Endothelial cell of umbilical vein (primary cell): ENCODE measurements at regions not wholly inside any gene's neighbourhood (a gene's known extent, or its start where the extent isn't known, plus 50 kb on each side); places are given as distances from the start of the nearest gene placed in this dataset.

Source experiments
- BruUV-seq: library from RNA; stranded (reverse); fragments of 400-500 nt; replicated peaks from 2 replicates; lab custom pipeline; 2021; lab: Mats Ljungman, UMichigan
- CTCF ChIA-PET: fragments of 300-600, 350-600 bp; sonication (Branson Sonifier 250); formaldehyde crosslinking; loops from one replicate; lab custom pipeline; 2021; ENCODE audit warnings: antibody characterized with exemption, inconsistent platforms; lab: Charles Lee
- POLR2A ChIA-PET: fragments of 300-600, 350-600 bp; sonication (Branson Sonifier 250); formaldehyde crosslinking; loops from one replicate; lab custom pipeline; 2021; ENCODE audit warnings: antibody characterized with exemption, inconsistent platforms; lab: Charles Lee
- DNase-seq: peaks from one replicate; pipeline ENCODE4 v3.0.0-alpha.2; 2011; ENCODE audit warnings: low read depth, low spot score
- FAIRE-seq: peaks from 2 replicates; lab custom pipeline; 2011; peaks lifted over from hg19 to GRCh38; lab: Jason Lieb, UNC
- H2AFZ ChIP-seq: 2 replicates; pipeline ENCODE4 v1.6.0; 2012; ENCODE audit warnings: low read depth, low read length, control low read depth, inconsistent platforms
- H3K27ac ChIP-seq: 2 replicates; pipeline ENCODE4 v1.5.1; 2011; ENCODE audit warnings: low read depth, mild to moderate bottlenecking, control low read depth, low read length, moderate library complexity; ENCODE audit not compliant: insufficient read depth
- H3K27me3 ChIP-seq, 2 experiments: 2 replicates each; pipeline versions ENCODE4 v1.6.0 to v1.6.1; 2011; ENCODE audit warnings: low read length in 2 of 2, mixed read lengths in 1 of 2; ENCODE audit not compliant: control insufficient read depth in 2 of 2, insufficient read depth in 2 of 2
- H3K36me3 ChIP-seq, 2 experiments: 2 replicates in 1 of 2; 3 replicates in 1 of 2; pipeline ENCODE4 v1.5.1; 2011; ENCODE audit warnings: low read length in 2 of 2, mild to moderate bottlenecking in 1 of 2, moderate library complexity in 1 of 2; ENCODE audit not compliant: control insufficient read depth in 2 of 2, insufficient read depth in 2 of 2; ENCODE audit errors: extremely low read depth in 1 of 2
- H3K4me1 ChIP-seq: 3 replicates; pipeline ENCODE4 v1.5.1; 2011; ENCODE audit warnings: mild to moderate bottlenecking, low read length; ENCODE audit not compliant: control insufficient read depth, insufficient read depth; ENCODE audit errors: extremely low read depth
- H3K4me2 ChIP-seq: 2 replicates; pipeline ENCODE4 v1.6.1; 2011; ENCODE audit warnings: low read length, control low read depth, mixed read lengths; ENCODE audit not compliant: insufficient read depth
- H3K4me3 ChIP-seq, 3 experiments: fragments of 200-600 bp in 1 of 3; sonication (generic), shearing (Covaris generic) in 1 of 3; replicated peaks in 1 of 3; 2 replicates each; pipeline ENCODE4 v1.5.1; 2011 to 2016; ENCODE audit warnings: control low read depth in 3 of 3, low read length in 3 of 3, mild to moderate bottlenecking in 2 of 3, inconsistent platforms in 1 of 3, low read depth in 1 of 3, moderate library complexity in 1 of 3; ENCODE audit not compliant: insufficient read depth in 1 of 3
- H3K79me2 ChIP-seq: 2 replicates; pipeline ENCODE4 v1.6.0; 2012; ENCODE audit warnings: low read length, inconsistent platforms; ENCODE audit not compliant: control insufficient read depth, insufficient read depth
- H3K9ac ChIP-seq: replicated peaks from 2 replicates; pipeline ENCODE3; 2011; ENCODE audit warnings: low read length, control low read depth; ENCODE audit not compliant: insufficient read depth; ENCODE audit errors: extremely low read depth
- H3K9me1 ChIP-seq: replicated peaks from 3 replicates; pipeline ENCODE4 v1.6.0; 2011; ENCODE audit warnings: mild to moderate bottlenecking, low read length; ENCODE audit not compliant: control insufficient read depth, insufficient read depth; ENCODE audit errors: extremely low read depth
- H3K9me3 ChIP-seq: replicated peaks from 2 replicates; pipeline ENCODE4 v1.5.1; 2012; ENCODE audit warnings: low read length, inconsistent platforms; ENCODE audit not compliant: control insufficient read depth, insufficient read depth
- H4K20me1 ChIP-seq: replicated peaks from 2 replicates; pipeline ENCODE3; 2011; ENCODE audit warnings: mild to moderate bottlenecking, low read length; ENCODE audit not compliant: control insufficient read depth, insufficient read depth; ENCODE audit errors: extremely low read depth
- CTCF ChIP-seq, 2 donors: IDR thresholded peaks; 1 replicate in 1 of 2; 2 replicates in 1 of 2; pipeline ENCODE4 v1.5.1; 2011; ENCODE audit warnings: low read length in 2 of 2, mild to moderate bottlenecking in 2 of 2, moderate library complexity in 2 of 2, control low read depth in 1 of 2, inconsistent platforms in 1 of 2, low read depth in 1 of 2; ENCODE audit not compliant: insufficient read depth in 1 of 2; ENCODE audit errors: extremely low read depth in 1 of 2
- FOS ChIP-seq: IDR thresholded peaks from 2 replicates; pipeline ENCODE4 v1.6.1; 2011; ENCODE audit warnings: mild to moderate bottlenecking, low read length, moderate library complexity, borderline replicate concordance; ENCODE audit not compliant: insufficient read depth
- GATA2 ChIP-seq: IDR thresholded peaks from 2 replicates; pipeline ENCODE4 v1.7.0; 2011; ENCODE audit warnings: low read depth, mild to moderate bottlenecking, moderate library complexity, mixed read lengths, low read length; ENCODE audit not compliant: insufficient read length, insufficient read depth
- JUN ChIP-seq: IDR thresholded peaks from 2 replicates; pipeline ENCODE4 v1.6.1; 2011; ENCODE audit warnings: borderline replicate concordance, low read depth; ENCODE audit not compliant: insufficient read length, insufficient read depth
- MYC ChIP-seq: IDR thresholded peaks from one replicate; pipeline ENCODE4 v1.6.1; 2011; ENCODE audit warnings: mild to moderate bottlenecking, low read depth, low read length
- POLR2A ChIP-seq: IDR thresholded peaks from 2 replicates; pipeline ENCODE4 v1.6.1; 2012; ENCODE audit warnings: low read depth, mild to moderate bottlenecking, control low read depth, low read length
- POLR2AphosphoS5 ChIP-seq: IDR thresholded peaks from 2 replicates; pipeline ENCODE4 v1.6.1; 2012; ENCODE audit warnings: low read depth, mild to moderate bottlenecking, control low read depth, low read length, moderate library complexity; ENCODE audit not compliant: insufficient read depth
- dilution Hi-C: fragments of 300-500 bp; cut with MboI; formaldehyde crosslinking; loops from one replicate; pipeline ENCODE4 v1.15.0; 2019; ENCODE audit warnings: low sequenced_read_pairs; ENCODE audit not compliant: extremely low pct_ligation_motif_present
- intact Hi-C: fragments of 100-400 bp; cut with micrococcal nuclease; formaldehyde crosslinking; loops from one replicate; pipeline ENCODE4 v1.10.0; 2022

DNA sequence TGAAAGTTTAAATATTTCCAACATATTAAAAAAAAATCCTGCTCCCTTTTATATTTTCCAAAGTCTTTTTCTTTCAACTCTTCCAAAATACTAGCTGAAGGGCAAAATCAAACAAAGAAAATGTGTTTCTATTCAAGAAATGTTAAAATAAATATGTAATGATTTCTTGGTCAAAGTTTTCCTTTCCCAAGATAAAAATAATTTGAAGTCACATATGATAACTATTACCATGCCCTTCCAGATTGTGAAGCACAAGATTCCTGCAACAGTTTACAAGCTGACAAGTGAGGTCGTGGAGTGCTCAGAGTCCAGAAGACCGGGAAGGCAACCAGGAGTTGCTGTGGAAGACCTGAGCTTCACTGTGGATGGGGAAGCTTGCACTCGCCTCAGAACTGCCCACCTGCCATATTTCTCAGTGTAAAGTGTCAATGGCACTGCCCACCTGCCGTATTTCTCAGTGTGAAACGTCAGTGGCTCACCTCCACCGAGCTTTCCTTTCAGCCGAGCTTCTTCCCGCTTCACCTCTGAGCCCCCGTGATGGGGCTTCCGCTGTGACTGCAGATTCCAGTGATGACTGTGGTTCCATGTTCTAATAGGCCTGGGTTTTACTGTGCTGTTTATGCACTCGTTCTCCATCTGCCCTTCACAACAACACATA is 160.5 kb downstream of the THBS2 start:
- Histone ChIP-seq H3K4me2 (no peak overlapping the region), H3K27me3 (no peaks in the 10 kb centered on the region), H3K36me3 (no peaks in the 10 kb centered on the region), H3K9ac (no peak overlapping the region), H3K27ac (no peak overlapping the region), H3K9me3 (peaks cover 2% of the 10 kb centered on the region), H3K4me1 (no peaks in the 10 kb centered on the region), H2AFZ (no peak overlapping the region), H4K20me1 (no peaks in the 10 kb centered on the region), H3K79me2 (no peaks in the 10 kb centered on the region), H3K4me3 (no peak overlapping the region), H3K9me1 (no peaks in the 10 kb centered on the region)
- BruUV-seq: no TSS peak
- no peak for DNase-seq
- no peak for FAIRE-seq
- POLR2A ChIA-PET: no interaction called here
- dilution Hi-C loops (no loop called here), intact Hi-C loops (no loop called here)
- CTCF ChIA-PET: no interaction called here
- TF ChIP-seq FOS: no peak
- TF ChIP-seq MYC: no peak
- no peak for TF ChIP-seq GATA2
- TF ChIP-seq POLR2A: no peak
- TF ChIP-seq CTCF (IDR thresholded peaks at IDR 0.05; ENCODE audit: extremely low read depth in 1 of 2, insufficient read depth in 1 of 2, low read depth in 1 of 2, low read length in 2 of 2): no peak

GRCh38 chr6:169092375-169092774 is 161.3 kb downstream of the THBS2 start:
- Histone ChIP-seq H4K20me1 (no peaks in the 10 kb centered on the region), H3K9me3 (peaks cover 2% of the 10 kb centered on the region), H3K79me2 (no peaks in the 10 kb centered on the region), H3K4me2 (no peak overlapping the region), H3K27ac (no peak overlapping the region), H3K36me3 (no peaks in the 10 kb centered on the region), H3K4me1 (no peaks in the 10 kb centered on the region), H3K9ac (no peak overlapping the region), H2AFZ (no peak overlapping the region), H3K27me3 (no peaks in the 10 kb centered on the region), H3K9me1 (no peaks in the 10 kb centered on the region), H3K4me3 (no peak overlapping the region)
- dilution Hi-C loops: no loop called here
- POLR2A ChIA-PET: no interaction called here
- TF ChIP-seq GATA2: no peak
- TF ChIP-seq CTCF (IDR thresholded peaks at IDR 0.05; ENCODE audit: extremely low read depth in 1 of 2, insufficient read depth in 1 of 2, low read depth in 1 of 2, low read length in 2 of 2): no peak
- no peak for TF ChIP-seq POLR2AphosphoS5
- no peak for TF ChIP-seq JUN
- intact Hi-C loops: no loop called here
- DNase-seq (no peak), FAIRE-seq (no peak)
- CTCF ChIA-PET: no interaction called here
- BruUV-seq: no TSS peak
